SHP77 treated with DMSO at 0.1 percent for 48 hours (cell line): ENCODE measurements at regions not wholly inside any gene's neighbourhood (a gene's known extent, or its start where the extent isn't known, plus 50 kb on each side); places are given as distances from the start of the nearest gene placed in this dataset.
"Not testable (repeated sequence)": the region's sequence is repeated elsewhere in the genome, so short reads cannot be mapped to it uniquely, and the experiment has no call there.

Experiments
- DNase-seq: peaks from one replicate; lab custom pipeline; 2025; lab: John Stamatoyannopoulos, UW

- not testable (repeated sequence) for DNase-seq
These were observed 183.7 kb upstream of the AKAP13 start for GRCh38 chr15:85196697-85197096.

GRCh38 chr15:85197582-85197981 lies 182.8 kb upstream of the AKAP13 start:
- DNase-seq, result not testable (repeated sequence)

GRCh38 chr15:85198432-85198831 lies 182.0 kb upstream of the AKAP13 start:
- not testable (repeated sequence) for DNase-seq

- DNase-seq, result not testable (repeated sequence)
These were observed 180.2 kb upstream of the AKAP13 start for GRCh38 chr15:85200215-85200614.

- DNase-seq, result not testable (repeated sequence)
These were observed 179.1 kb upstream of the AKAP13 start for GRCh38 chr15:85201118-85201793.

- DNase-seq, result not testable (repeated sequence)
These were observed 175.9 kb upstream of the AKAP13 start for GRCh38 chr15:85204481-85204880.

- DNase-seq, result not testable (repeated sequence)
These were observed 146.5 kb upstream of the AKAP13 start for GRCh38 chr15:85233791-85234325.

- DNase-seq, result not testable (repeated sequence)
These were observed 145.8 kb upstream of the AKAP13 start for GRCh38 chr15:85234450-85235196.

- not testable (repeated sequence) for DNase-seq
These were observed 136.3 kb upstream of the AKAP13 start for GRCh38 chr15:85244056-85244455.

GRCh38 chr15:85250938-85251542 lies 129.4 kb upstream of the AKAP13 start:
- not testable (repeated sequence) for DNase-seq

- not testable (repeated sequence) for DNase-seq
These were observed 127.0 kb upstream of the AKAP13 start for GRCh38 chr15:85253196-85253915.

- DNase-seq, result not testable (repeated sequence)
These were observed 125.4 kb upstream of the AKAP13 start for GRCh38 chr15:85254961-85255360.

- DNase-seq, result not testable (repeated sequence)
These were observed 124.9 kb upstream of the AKAP13 start for GRCh38 chr15:85255502-85255901.

GRCh38 chr15:85256009-85256997 lies 124.1 kb upstream of the AKAP13 start:
- DNase-seq, result not testable (repeated sequence)

- DNase-seq, result not testable (repeated sequence)
These were observed 122.3 kb upstream of the AKAP13 start for GRCh38 chr15:85258062-85258445.

GRCh38 chr15:85258559-85259209 lies 121.7 kb upstream of the AKAP13 start:
- not testable (repeated sequence) for DNase-seq

- DNase-seq, result not testable (repeated sequence)
These were observed 119.9 kb upstream of the AKAP13 start for GRCh38 chr15:85260526-85260925.

- DNase-seq, result not testable (repeated sequence)
These were observed 117.8 kb upstream of the AKAP13 start for GRCh38 chr15:85262461-85263055.

- not testable (repeated sequence) for DNase-seq
These were observed 116.5 kb upstream of the AKAP13 start for GRCh38 chr15:85263842-85264440.
